ENCODE measurements at regions not wholly inside any gene's neighbourhood (a gene's known extent, or its start where the extent isn't known, plus 50 kb on each side); places are given as distances from the start of the nearest gene placed in this dataset.

GRCh38 chr2:15875969-15876705, 64.2 kb upstream of the MYCN start:
- TF ChIP-seq CTCF (IDR thresholded peaks at IDR 0.05) = no peak
- TF ChIP-seq POLR2A (IDR thresholded peaks at IDR 0.05) = no peak
- no peak overlapping the region for H3K4me3 ChIP-seq
- H3K27me3 ChIP-seq = no peaks in the 10 kb centered on the region
- WGBS (ENCODE audit: insufficient coverage, low coverage, low lambda C conversion rate, missing lambda C conversion rate) = 85% methylated on average over 2 of the region's 3 CpGs
- H3K9me3 ChIP-seq = no peaks in the 10 kb centered on the region
- H3K27ac ChIP-seq = no peak overlapping the region
- DNase-seq = no peak
- peaks cover 0 to 22% (median 9%) of the 10 kb centered on the region in 4 donors for H3K4me1 ChIP-seq
- H3K36me3 ChIP-seq = no peaks in the 10 kb centered on the region
- peak in 1 of 4 donors; percentile 24 for ATAC-seq
- intact Hi-C loops (cut with DNase I) = no loop called here

GRCh38 chr2:15880226-15881119, 59.9 kb upstream of the MYCN start:
- no peaks in the 10 kb centered on the region for H3K27me3 ChIP-seq
- no peaks in the 10 kb centered on the region for H3K9me3 ChIP-seq
- H3K4me1 ChIP-seq = peaks cover 0 to 10% (median 4%) of the 10 kb centered on the region in 4 donors
- intact Hi-C loops (cut with DNase I) = no loop called here
- H3K4me3 ChIP-seq = no peak overlapping the region
- no peak overlapping the region for H3K27ac ChIP-seq
- DNase-seq (no peak), ATAC-seq (no peak)
- TF ChIP-seq CTCF (IDR thresholded peaks at IDR 0.05) (no peak), POLR2A (IDR thresholded peaks at IDR 0.05) (no peak)
- no peaks in the 10 kb centered on the region for H3K36me3 ChIP-seq
- 91% methylated on average over 6 of the region's 6 CpGs for WGBS (ENCODE audit: insufficient coverage, low coverage, low lambda C conversion rate, missing lambda C conversion rate)

GRCh38 chr2:15881120-15881433, 59.3 kb upstream of the MYCN start:
- intact Hi-C loops (cut with DNase I) = no loop called here
- TF ChIP-seq POLR2A (IDR thresholded peaks at IDR 0.05) (no peak), CTCF (IDR thresholded peaks at IDR 0.05) (no peak)

GRCh38 chr2:15881676-15882075, 58.7 kb upstream of the MYCN start:
- TF ChIP-seq POLR2A (IDR thresholded peaks at IDR 0.05) (no peak), CTCF (IDR thresholded peaks at IDR 0.05) (no peak)
- Histone ChIP-seq H3K4me3 (no peak overlapping the region), H3K4me1 (no peaks in the 10 kb centered on the region), H3K9me3 (no peaks in the 10 kb centered on the region), H3K27me3 (no peaks in the 10 kb centered on the region), H3K27ac (no peak overlapping the region), H3K36me3 (no peaks in the 10 kb centered on the region)
- 79% methylated on average over 2 of the region's 2 CpGs for WGBS (ENCODE audit: insufficient coverage, low coverage, low lambda C conversion rate, missing lambda C conversion rate)
- intact Hi-C loops (cut with DNase I) = no loop called here
- ATAC-seq (no peak), DNase-seq (no peak)

More at GRCh38 chr2:15881120-15881433, 59.3 kb upstream of the MYCN start:
- H3K4me3 ChIP-seq = no peak overlapping the region
- H3K36me3 ChIP-seq = no peaks in the 10 kb centered on the region
- DNase-seq = no peak
- peaks cover 0 to 5% (median 1%) of the 10 kb centered on the region in 4 donors for H3K4me1 ChIP-seq
- H3K27me3 ChIP-seq = no peaks in the 10 kb centered on the region
- no peak for ATAC-seq
- whole genome bisulfite sequencing (ENCODE audit: insufficient coverage, low coverage, low lambda C conversion rate, missing lambda C conversion rate) = 78% methylated on average over 5 of the region's 7 CpGs
- no peak overlapping the region for H3K27ac ChIP-seq
- no peaks in the 10 kb centered on the region for H3K9me3 ChIP-seq

Data from right lobe of liver (tissue), 6 donors.